Gastrocnemius medialis (tissue), 4 donors: ENCODE measurements at regions not wholly inside any gene's neighbourhood (a gene's known extent, or its start where the extent isn't known, plus 50 kb on each side); places are given as distances from the start of the nearest gene placed in this dataset.

Experiments used
- ATAC-seq, 2 donors: fragments of 150-250 bp; one replicate each; pipeline ENCODE4 v1.9.1; 2016
- DNase-seq, 2 donors: peaks; one replicate each; pipeline ENCODE4 v3.0.0-alpha.2; 2019
- H3K27ac ChIP-seq, 4 donors: fragments of 200-600 bp; sonication (generic); 1 replicate in 1 of 4; 2 replicates in 3 of 4; pipeline ENCODE4 v1.5.1; 2016 to 2018; ENCODE audit warnings: mild to moderate bottlenecking in 2 of 4, moderate library complexity in 1 of 4
- H3K27me3 ChIP-seq, 3 donors: fragments of 200-600 bp; sonication (generic) in 2 of 3; 1 replicate in 1 of 3; 2 replicates in 2 of 3; pipeline versions ENCODE4 v1.5.1 to v1.6.0; 2016 to 2019; ENCODE audit warnings: mild to moderate bottlenecking in 1 of 3, moderate library complexity in 1 of 3
- H3K36me3 ChIP-seq, 2 donors: fragments of 200-600 bp; sonication (generic) in 1 of 2; one replicate each; pipeline ENCODE4 v1.5.1; 2017 to 2018
- H3K4me1 ChIP-seq, 2 donors: fragments of 200-600 bp; sonication (generic) in 1 of 2; one replicate each; pipeline ENCODE4 v1.5.1; 2016 to 2017; ENCODE audit warnings: mild to moderate bottlenecking in 2 of 2
- H3K4me3 ChIP-seq, 4 donors: fragments of 200-600 bp; sonication (generic) in 3 of 4; 1 replicate in 1 of 4; 2 replicates in 3 of 4; pipeline ENCODE4 v1.5.1; 2016 to 2019; ENCODE audit warnings: mild to moderate bottlenecking in 2 of 4
- H3K9me3 ChIP-seq, 3 donors: fragments of 200-600 bp; sonication (generic) in 2 of 3; 1 replicate in 1 of 3; 2 replicates in 2 of 3; pipeline ENCODE4 v1.5.1; 2016 to 2019
- CTCF ChIP-seq, 5 experiments: fragments of 450-650 bp in 3 of 5; fragments of 200-600 bp in 2 of 5; sonication (generic) in 2 of 5; IDR thresholded peaks in 4 of 5; conservative IDR thresholded peaks in 1 of 5; 1 replicate in 4 of 5; 2 replicates in 1 of 5; pipeline ENCODE4 v1.5.1; 2016 to 2019; ENCODE audit warnings: antibody characterized with exemption in 5 of 5, mild to moderate bottlenecking in 3 of 5, moderate library complexity in 3 of 5
- POLR2A ChIP-seq, 2 donors: fragments of 450-650 bp; IDR thresholded peaks; one replicate each; pipeline ENCODE4 v1.6.1; 2017; ENCODE audit warnings: antibody characterized with exemption in 2 of 2, mild to moderate bottlenecking in 2 of 2, moderate library complexity in 2 of 2
- in situ Hi-C, 4 donors: fragments of 200-750 bp; cut with MboI; loops; one replicate each; pipeline versions ENCODE4 v1.15.0 to v1.8.0; 2017; ENCODE audit warnings: low sequenced_read_pairs in 4 of 4
- intact Hi-C: fragments of 100-400 bp; cut with DNase I; formaldehyde crosslinking; loops from one replicate; pipeline ENCODE4 v1.15.1; 2023; ENCODE audit warnings: low total_unique reads

- TF ChIP-seq CTCF (IDR thresholded peaks at IDR 0.05 in 4 of 5, conservative IDR thresholded peaks at IDR 0.05 in 1 of 5) (no peak), POLR2A (IDR thresholded peaks at IDR 0.05) (no peak)
Measured at GRCh38 chr15:46120713-46121112, 485.9 kb downstream of the SQOR start.

GRCh38 chr15:46121441-46121840 lies 486.6 kb downstream of the SQOR start:
- ATAC-seq: no peak
- intact Hi-C loops: no loop called here
- in situ Hi-C loops: no loop called here

More at GRCh38 chr15:46120713-46121112, 485.9 kb downstream of the SQOR start:
- Histone ChIP-seq H3K27me3 (no peaks in the 10 kb centered on the region), H3K36me3 (no peaks in the 10 kb centered on the region), H3K4me3 (no peak overlapping the region), H3K27ac (no peak overlapping the region), H3K9me3 (no peaks in the 10 kb centered on the region), H3K4me1 (no peaks in the 10 kb centered on the region)
- ATAC-seq (no peak), DNase-seq (no peak)
- in situ Hi-C loops (no loop called here), intact Hi-C loops (no loop called here)

GRCh38 chr15:46126581-46126980 lies 491.8 kb downstream of the SQOR start:
- TF ChIP-seq POLR2A (IDR thresholded peaks at IDR 0.05) (no peak), CTCF (IDR thresholded peaks at IDR 0.05 in 4 of 5, conservative IDR thresholded peaks at IDR 0.05 in 1 of 5) (no peak)
- in situ Hi-C loops (no loop called here), intact Hi-C loops (no loop called here)
- no peaks in the 10 kb centered on the region for H3K9me3 ChIP-seq
- H3K27me3 ChIP-seq: no peaks in the 10 kb centered on the region
- no peak overlapping the region for H3K27ac ChIP-seq
- H3K36me3 ChIP-seq: no peaks in the 10 kb centered on the region
- DNase-seq (no peak), ATAC-seq (no peak)
- H3K4me3 ChIP-seq: no peak overlapping the region
- H3K4me1 ChIP-seq: no peaks in the 10 kb centered on the region

More at GRCh38 chr15:46121441-46121840, 486.6 kb downstream of the SQOR start:
- no peaks in the 10 kb centered on the region for H3K36me3 ChIP-seq
- no peak for TF ChIP-seq CTCF (IDR thresholded peaks at IDR 0.05 in 4 of 5, conservative IDR thresholded peaks at IDR 0.05 in 1 of 5)
- no peak for TF ChIP-seq POLR2A (IDR thresholded peaks at IDR 0.05)
- H3K27me3 ChIP-seq: no peaks in the 10 kb centered on the region
- no peaks in the 10 kb centered on the region for H3K4me1 ChIP-seq
- no peak overlapping the region for H3K4me3 ChIP-seq
- no peaks in the 10 kb centered on the region for H3K9me3 ChIP-seq
- H3K27ac ChIP-seq: no peak overlapping the region
- DNase-seq: no peak

GRCh38 chr15:46127361-46127874 lies 492.6 kb downstream of the SQOR start:
- intact Hi-C loops: no loop called here
- ATAC-seq (no peak), DNase-seq (no peak)
- H3K36me3 ChIP-seq: no peaks in the 10 kb centered on the region
- no peaks in the 10 kb centered on the region for H3K27me3 ChIP-seq
- no peaks in the 10 kb centered on the region for H3K9me3 ChIP-seq
- H3K27ac ChIP-seq: no peak overlapping the region
- H3K4me3 ChIP-seq: no peak overlapping the region
- in situ Hi-C loops: no loop called here
- no peaks in the 10 kb centered on the region for H3K4me1 ChIP-seq
- no peak for TF ChIP-seq CTCF (IDR thresholded peaks at IDR 0.05 in 4 of 5, conservative IDR thresholded peaks at IDR 0.05 in 1 of 5)
- no peak for TF ChIP-seq POLR2A (IDR thresholded peaks at IDR 0.05)

GRCh38 chr15:46129145-46129544 lies 494.3 kb downstream of the SQOR start:
- H3K27ac ChIP-seq: no peak overlapping the region
- no peak for TF ChIP-seq CTCF (IDR thresholded peaks at IDR 0.05 in 4 of 5, conservative IDR thresholded peaks at IDR 0.05 in 1 of 5)
- TF ChIP-seq POLR2A (IDR thresholded peaks at IDR 0.05): no peak

More at GRCh38 chr15:46129145-46129544, 494.3 kb downstream of the SQOR start:
- H3K9me3 ChIP-seq: no peaks in the 10 kb centered on the region
- H3K27me3 ChIP-seq: no peaks in the 10 kb centered on the region
- no peaks in the 10 kb centered on the region for H3K4me1 ChIP-seq
- intact Hi-C loops: no loop called here
- in situ Hi-C loops: no loop called here
- H3K36me3 ChIP-seq: no peaks in the 10 kb centered on the region
- H3K4me3 ChIP-seq: no peak overlapping the region
- ATAC-seq (no peak), DNase-seq (no peak)
